Tibial nerve (tissue), 4 donors: ENCODE measurements at regions not wholly inside any gene's neighbourhood (a gene's known extent, or its start where the extent isn't known, plus 50 kb on each side); places are given as distances from the start of the nearest gene placed in this dataset.
"Not testable (repeated sequence)": the region's sequence is repeated elsewhere in the genome, so short reads cannot be mapped to it uniquely, and the experiment has no call there.

Experiments
- EP300 ChIP-seq, 2 donors: sonication (generic); formaldehyde crosslinking; IDR thresholded peaks; one replicate each; pipeline ENCODE4 v1.6.1; 2017; ENCODE audit warnings: antibody characterized with exemption in 2 of 2, mild to moderate bottlenecking in 1 of 2
- POLR2A ChIP-seq, 2 donors: fragments of 450-650 bp; IDR thresholded peaks; one replicate each; pipeline ENCODE4 v1.6.1; 2017; ENCODE audit warnings: antibody characterized with exemption in 2 of 2, mild to moderate bottlenecking in 2 of 2, moderate library complexity in 2 of 2
- TF ChIP-seq, protein P1 (sequence below), 5 experiments: fragments of 200-600 bp in 3 of 5; fragments of 450-650 bp in 2 of 5; sonication (generic) in 3 of 5; IDR thresholded peaks; one replicate each; pipeline ENCODE4 v1.5.1; 2016 to 2019; ENCODE audit warnings: antibody characterized with exemption in 5 of 5, mild to moderate bottlenecking in 3 of 5, moderate library complexity in 2 of 5

DNA sequence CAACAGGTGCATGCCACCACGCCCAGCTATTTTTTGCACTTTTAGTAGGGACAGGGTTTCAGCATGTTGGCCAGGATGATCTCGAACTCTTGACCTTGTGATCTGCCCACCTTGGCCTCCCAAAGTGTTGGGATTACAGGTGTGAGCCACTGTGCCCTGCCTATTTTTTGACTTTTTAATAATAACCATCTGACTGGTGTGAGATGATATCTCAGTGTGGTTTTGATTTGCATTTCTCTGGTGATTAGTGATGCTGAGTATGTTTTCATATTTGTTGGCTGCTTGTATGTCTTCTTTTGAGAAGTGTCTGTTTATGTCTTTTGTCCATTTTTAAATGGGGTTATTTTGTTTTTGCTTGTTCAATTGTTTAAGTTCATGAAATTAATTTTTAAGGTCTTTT, 63.7 kb downstream of the HLX start:
- not testable (repeated sequence) for TF ChIP-seq EP300, POLR2A (IDR thresholded peaks at IDR 0.05)
- TF ChIP-seq, protein P1, sequence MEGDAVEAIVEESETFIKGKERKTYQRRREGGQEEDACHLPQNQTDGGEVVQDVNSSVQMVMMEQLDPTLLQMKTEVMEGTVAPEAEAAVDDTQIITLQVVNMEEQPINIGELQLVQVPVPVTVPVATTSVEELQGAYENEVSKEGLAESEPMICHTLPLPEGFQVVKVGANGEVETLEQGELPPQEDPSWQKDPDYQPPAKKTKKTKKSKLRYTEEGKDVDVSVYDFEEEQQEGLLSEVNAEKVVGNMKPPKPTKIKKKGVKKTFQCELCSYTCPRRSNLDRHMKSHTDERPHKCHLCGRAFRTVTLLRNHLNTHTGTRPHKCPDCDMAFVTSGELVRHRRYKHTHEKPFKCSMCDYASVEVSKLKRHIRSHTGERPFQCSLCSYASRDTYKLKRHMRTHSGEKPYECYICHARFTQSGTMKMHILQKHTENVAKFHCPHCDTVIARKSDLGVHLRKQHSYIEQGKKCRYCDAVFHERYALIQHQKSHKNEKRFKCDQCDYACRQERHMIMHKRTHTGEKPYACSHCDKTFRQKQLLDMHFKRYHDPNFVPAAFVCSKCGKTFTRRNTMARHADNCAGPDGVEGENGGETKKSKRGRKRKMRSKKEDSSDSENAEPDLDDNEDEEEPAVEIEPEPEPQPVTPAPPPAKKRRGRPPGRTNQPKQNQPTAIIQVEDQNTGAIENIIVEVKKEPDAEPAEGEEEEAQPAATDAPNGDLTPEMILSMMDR (IDR thresholded peaks at IDR 0.05): not testable (repeated sequence)
